ENCODE measurements at regions not wholly inside any gene's neighbourhood (a gene's known extent, or its start where the extent isn't known, plus 50 kb on each side); places are given as distances from the start of the nearest gene placed in this dataset.

DNA sequence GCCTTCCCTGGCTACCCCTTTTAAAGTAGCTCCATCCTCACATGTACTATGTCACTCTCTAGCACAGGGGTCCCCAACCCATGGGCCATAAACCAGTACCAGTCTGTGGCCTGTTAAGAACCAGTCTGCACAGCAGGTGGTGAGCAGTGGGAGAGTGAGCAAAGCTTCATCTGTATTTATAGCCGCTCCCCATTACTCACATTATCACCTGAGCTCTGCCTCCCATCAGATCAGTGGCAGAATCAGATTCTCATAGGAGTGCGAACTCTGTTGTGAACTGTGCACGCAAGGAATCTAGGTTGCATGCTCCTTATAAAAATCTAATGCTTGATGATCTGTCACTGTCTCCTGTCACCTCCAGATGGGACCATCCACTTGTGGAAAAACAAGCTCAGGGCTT, 116.6 kb upstream of the FOXD3 start:
- no peak for DNase-seq

- no peak for DNase-seq
Measured at GRCh38 chr1:63214553-63214952, 107.8 kb upstream of the FOXD3 start.

DNA sequence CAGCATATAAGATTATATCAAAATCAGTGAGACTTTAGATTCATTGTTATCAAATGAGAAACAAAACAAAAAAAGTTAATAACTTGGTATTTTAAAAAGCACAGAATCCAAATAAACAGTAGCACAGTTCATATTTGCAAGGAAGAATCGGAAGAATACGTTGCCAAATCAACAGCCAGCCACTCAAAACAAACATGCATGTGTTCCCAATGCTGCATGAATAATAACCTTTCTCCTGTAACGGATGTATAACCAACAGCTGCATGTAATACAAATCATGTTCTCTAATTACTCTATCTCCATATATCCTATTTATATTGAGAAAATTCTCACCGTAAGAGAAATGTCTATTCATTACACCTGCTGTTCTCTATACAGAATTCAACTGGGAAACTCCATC, 98.9 kb upstream of the FOXD3 start:
- no peak for DNase-seq

DNA sequence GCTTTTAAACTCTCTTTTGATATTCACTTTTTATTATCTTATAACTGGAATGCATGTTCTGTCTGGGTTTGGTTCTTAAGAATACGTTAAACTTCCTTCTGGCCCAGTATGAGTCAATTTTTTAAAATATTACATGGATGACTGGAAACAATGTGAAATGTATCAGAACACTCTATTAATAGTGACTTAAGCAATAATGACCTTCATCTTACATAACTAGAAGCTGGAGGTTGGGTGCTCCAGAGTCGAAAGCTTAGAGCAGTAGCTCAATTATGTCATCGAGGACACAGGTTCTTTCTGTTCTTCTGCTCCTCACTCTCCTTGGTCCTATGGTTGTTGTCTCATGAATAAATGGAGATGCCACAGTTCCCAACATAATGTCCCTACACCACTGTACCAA, 91.6 kb upstream of the FOXD3 start:
- no peak for DNase-seq

DNA sequence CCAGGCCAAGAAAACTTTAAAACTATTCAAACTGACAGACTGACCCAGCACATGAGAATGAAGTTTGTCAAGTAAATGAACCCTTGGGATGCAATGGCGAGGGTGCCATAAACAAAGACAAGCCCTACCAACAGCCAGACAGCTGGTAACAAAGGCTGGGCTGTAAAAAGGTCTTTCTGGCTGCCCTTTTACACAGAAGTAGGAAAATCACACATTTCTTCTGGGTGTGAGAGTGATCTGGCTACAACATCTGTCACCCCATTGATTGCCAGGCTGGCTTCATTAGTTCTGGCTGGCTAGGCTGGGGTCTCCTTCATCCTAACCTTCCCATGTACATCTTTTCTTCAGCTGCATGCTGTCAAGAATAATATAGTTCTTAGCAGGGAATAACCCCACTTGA, 83.6 kb upstream of the FOXD3 start:
- DNase-seq: no peak

DNA sequence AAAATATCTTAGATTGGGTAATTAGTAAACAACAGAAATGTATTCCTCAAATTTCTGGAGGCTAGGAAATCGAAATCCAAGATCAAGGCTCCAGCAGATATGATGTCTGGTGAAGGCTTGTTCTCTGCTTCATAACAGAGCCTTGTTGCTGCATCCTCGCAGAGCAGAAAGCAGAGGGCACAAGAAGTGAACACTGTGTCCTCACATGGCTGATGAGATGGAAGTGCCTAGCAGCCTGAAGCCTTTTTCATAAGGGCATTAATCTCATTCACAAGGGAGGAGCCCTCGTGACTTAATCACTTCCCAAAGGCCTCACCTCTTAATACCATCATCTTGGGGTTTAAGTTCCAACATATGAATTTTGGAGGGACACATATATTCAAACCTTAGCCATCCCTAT, 77.2 kb upstream of the FOXD3 start:
- DNase-seq: no peak

DNA sequence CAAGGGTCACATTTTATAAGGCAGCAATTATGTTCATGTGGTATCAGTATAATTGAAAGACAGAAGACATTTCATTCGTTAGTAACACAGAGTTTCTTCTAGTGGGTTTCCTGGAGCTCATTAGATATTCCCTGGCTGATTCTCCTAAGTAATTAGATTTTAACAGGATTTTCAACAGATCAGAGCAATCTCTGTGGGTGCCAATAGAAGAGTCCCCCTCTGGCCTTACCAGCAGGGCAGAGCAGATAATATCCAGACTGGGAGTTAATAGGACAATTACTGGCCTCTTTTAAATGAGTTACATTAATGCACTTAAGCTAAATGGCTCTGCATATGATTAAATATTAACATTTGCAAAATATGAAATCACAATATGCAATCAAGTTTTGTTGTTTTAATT, 74.2 kb upstream of the FOXD3 start:
- DNase-seq: no peak

GRCh38 chr1:63255153-63255552, 67.2 kb upstream of the FOXD3 start:
- DNase-seq: no peak

GRCh38 chr1:63261736-63262458, 60.5 kb upstream of the FOXD3 start:
- DNase-seq: peak; percentile 15

- no peak for DNase-seq
Measured at GRCh38 chr1:63262459-63262770, 60.0 kb upstream of the FOXD3 start.

DNA sequence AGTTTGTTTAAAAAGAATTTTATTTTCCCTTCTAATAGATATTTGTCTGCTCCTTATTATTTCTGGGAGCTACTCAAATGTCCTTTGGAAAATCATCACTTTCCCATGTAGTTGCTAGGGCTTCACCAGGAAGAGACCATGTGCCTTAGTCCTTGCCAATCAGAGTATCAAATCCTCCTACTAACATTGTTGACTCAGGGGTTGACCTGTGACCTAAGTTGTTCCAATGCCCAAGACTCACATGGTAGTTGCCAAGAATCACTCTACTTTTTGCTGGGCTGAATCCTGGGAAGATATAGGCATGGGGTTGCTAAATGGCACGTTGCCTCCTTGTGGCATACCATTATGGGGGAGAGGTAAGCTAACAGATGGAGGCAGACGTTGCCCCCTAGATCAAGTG, 58.2 kb upstream of the FOXD3 start:
- no peak for DNase-seq

DNA sequence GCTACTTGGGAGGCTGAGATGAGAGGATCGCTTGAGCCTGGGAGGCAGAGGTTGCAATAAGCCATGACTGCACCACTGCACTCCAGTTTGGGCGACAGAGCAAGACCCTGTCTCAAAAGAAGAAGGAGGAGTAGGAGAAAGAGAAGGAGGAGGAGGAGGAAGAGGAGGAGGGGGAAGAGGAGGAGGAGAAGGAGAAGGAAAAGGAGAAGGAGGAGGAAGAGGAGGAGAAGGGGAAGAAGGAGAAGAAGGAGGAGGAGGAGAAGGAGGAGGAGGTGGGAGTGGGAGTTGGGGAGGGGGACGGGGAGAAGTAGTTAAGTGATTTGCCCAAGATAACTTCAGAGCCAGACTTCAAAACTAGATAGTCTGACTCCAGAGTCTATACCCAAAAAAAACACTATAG, 55.5 kb upstream of the FOXD3 start:
- no peak for DNase-seq

GRCh38 chr1:63268876-63269275, 53.5 kb upstream of the FOXD3 start:
- no peak for DNase-seq

GRCh38 chr1:63269571-63269970, 52.8 kb upstream of the FOXD3 start:
- DNase-seq: no peak

Data from hindlimb muscle (tissue), 1 donor.